ENCODE measurements at regions not wholly inside any gene's neighbourhood (a gene's known extent, or its start where the extent isn't known, plus 50 kb on each side); places are given as distances from the start of the nearest gene placed in this dataset.
A peak's percentile ranks its signal among the peaks of the same experiment; 100 is the strongest.

DNA sequence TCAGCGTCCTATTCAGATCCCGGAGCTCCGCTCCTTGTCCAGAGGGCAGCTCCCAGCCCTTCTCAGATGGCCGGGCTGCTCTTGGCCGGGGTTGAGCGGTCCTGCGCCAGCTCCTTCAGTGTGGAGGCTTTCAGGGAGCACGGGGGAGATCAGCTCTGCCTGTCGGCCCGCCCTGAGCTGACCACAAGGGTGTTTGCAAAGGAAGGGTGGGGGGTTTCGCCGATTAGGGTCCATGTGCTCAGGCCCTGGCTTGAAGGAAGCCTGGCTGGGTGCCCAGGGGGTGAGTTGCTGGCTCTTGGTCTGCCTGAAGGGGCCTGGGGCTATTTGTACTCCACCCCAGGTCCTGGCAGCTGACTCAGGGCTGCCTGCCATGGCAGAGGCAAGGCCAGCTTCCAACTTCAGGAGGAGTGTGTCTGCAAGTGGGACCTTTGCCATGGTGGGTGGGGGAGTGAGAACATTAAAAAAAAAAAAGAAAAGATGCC lies 250.1 kb upstream of the KLF4 start:
- DNase-seq, result peak; percentile 75 to 93 (median 86)
- H3K4me3 ChIP-seq, result no peak overlapping the region
- H3K4me1 ChIP-seq (ENCODE audit: insufficient read depth), result peaks cover 40% of the 10 kb centered on the region
- peak overlapping the region; percentile 64 to 82 for H3K27ac ChIP-seq
- 11 to 15% (median 12%) methylated on average over 12 of the region's 12 CpGs for WGBS, 3 donors
- H3K9me3 ChIP-seq, result no peaks in the 10 kb centered on the region
- no peaks in the 10 kb centered on the region for H3K36me3 ChIP-seq
- TF ChIP-seq CTCF (IDR thresholded peaks at IDR 0.05), result no peak
- TF ChIP-seq EP300 (IDR thresholded peaks at IDR 0.05), result no peak
- TF ChIP-seq POLR2A (IDR thresholded peaks at IDR 0.05), result no peak
- no peaks in the 10 kb centered on the region for H3K27me3 ChIP-seq
- intact Hi-C loops (cut with DNase I), result loop anchor here in 3 of 4 donors (5.0 to 10.0 kb wide), 4 partner anchors 105 to 845 kb away; partner anchors contain the start of gene KLF4 (in 3 of the 3)

DNA sequence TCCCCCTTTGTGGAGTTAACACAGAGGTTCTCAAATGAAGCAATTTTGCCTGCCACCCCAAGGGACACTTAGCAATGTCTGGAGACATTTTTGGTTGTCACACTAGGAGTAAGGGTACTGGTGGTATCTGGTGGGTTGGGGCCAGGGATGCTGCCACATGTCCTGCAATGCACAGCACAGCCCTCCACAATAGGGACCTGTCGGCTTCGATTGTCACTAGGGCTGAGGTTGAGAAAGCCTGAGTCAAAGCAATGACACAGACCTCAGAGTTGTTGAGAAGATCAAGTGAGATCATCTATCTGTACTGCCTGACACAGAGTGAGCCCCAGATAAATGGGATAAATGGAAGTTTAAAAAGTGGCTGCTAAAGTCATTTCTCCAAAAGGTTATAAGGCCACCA lies 249.2 kb upstream of the KLF4 start:
- H3K4me1 ChIP-seq (ENCODE audit: insufficient read depth), result peaks cover 40% of the 10 kb centered on the region
- no peaks in the 10 kb centered on the region for H3K27me3 ChIP-seq
- no peak overlapping the region for H3K4me3 ChIP-seq
- WGBS, 3 donors, result 79 to 97% (median 86%) methylated on average over 2 of the region's 2 CpGs
- no peaks in the 10 kb centered on the region for H3K36me3 ChIP-seq
- H3K27ac ChIP-seq, result peak overlapping the region; percentile 18 to 82
- intact Hi-C loops (cut with DNase I), result loop anchor here in 3 of 4 donors (5.0 to 10.0 kb wide), 3 partner anchors 104 to 316 kb away; partner anchors contain the start of gene KLF4 (in 3 of the 3)
- TF ChIP-seq EP300 (IDR thresholded peaks at IDR 0.05) (no peak), CTCF (IDR thresholded peaks at IDR 0.05) (no peak), POLR2A (IDR thresholded peaks at IDR 0.05) (no peak)
- DNase-seq, result peak in 1 of 5 donors; percentile 29
- H3K9me3 ChIP-seq, result no peaks in the 10 kb centered on the region

GRCh38 chr9:107737987-107738743 lies 248.6 kb upstream of the KLF4 start:
- Histone ChIP-seq H3K4me3 (no peak overlapping the region), H3K27ac (peak overlapping the region; percentile 18 to 82), H3K9me3 (no peaks in the 10 kb centered on the region), H3K27me3 (no peaks in the 10 kb centered on the region), H3K4me1 (ENCODE audit: insufficient read depth) (peaks cover 44% of the 10 kb centered on the region), H3K36me3 (no peaks in the 10 kb centered on the region)
- intact Hi-C loops (cut with DNase I), result loop anchor here in 3 of 4 donors (5.0 to 10.0 kb wide), 3 partner anchors 103 to 317 kb away; partner anchors contain the start of gene KLF4 (in 3 of the 3)
- DNase-seq, result peak; percentile 68 to 75 (median 73)
- 21 to 30% (median 26%) methylated on average over 16 to 17 of the region's 17 CpGs for WGBS, 3 donors
- TF ChIP-seq CTCF (IDR thresholded peaks at IDR 0.05), result no peak
- peak; percentile 26 for TF ChIP-seq POLR2A (IDR thresholded peaks at IDR 0.05)

GRCh38 chr9:107737610-107737986 lies 248.0 kb upstream of the KLF4 start:
- Histone ChIP-seq H3K27me3 (no peaks in the 10 kb centered on the region), H3K9me3 (no peaks in the 10 kb centered on the region), H3K4me3 (no peak overlapping the region), H3K27ac (peak overlapping the region; percentile 18 to 82), H3K4me1 (ENCODE audit: insufficient read depth) (peaks cover 46% of the 10 kb centered on the region), H3K36me3 (no peaks in the 10 kb centered on the region)
- 79 to 87% (median 80%) methylated on average over 5 of the region's 5 CpGs for WGBS, 3 donors
- TF ChIP-seq POLR2A (IDR thresholded peaks at IDR 0.05), result no peak
- no peak for TF ChIP-seq CTCF (IDR thresholded peaks at IDR 0.05)
- TF ChIP-seq EP300 (IDR thresholded peaks at IDR 0.05), result no peak
- no peak for DNase-seq
- intact Hi-C loops (cut with DNase I), result loop anchor here in 3 of 4 donors (5.0 to 10.0 kb wide), 3 partner anchors 103 to 317 kb away; partner anchors contain the start of gene KLF4 (in 3 of the 3)
